GM23338 (cell line): ENCODE measurements at regions not wholly inside any gene's neighbourhood (a gene's known extent, or its start where the extent isn't known, plus 50 kb on each side); places are given as distances from the start of the nearest gene placed in this dataset.
A peak's percentile ranks its signal among the peaks of the same experiment; 100 is the strongest.
"Not testable (repeated sequence)": the region's sequence is repeated elsewhere in the genome, so short reads cannot be mapped to it uniquely, and the experiment has no call there.

ENCODE experiments used
- ATAC-seq: fragments of 200-7000 bp; cut with Tn5 transposase; 3 replicates; pipeline ENCODE4 v1.9.1; 2020
- DNase-seq: peaks from one replicate; pipeline ENCODE4 v3.0.0-alpha.2; 2015; ENCODE audit warnings: low spot score
- H2AFZ ChIP-seq: fragments of 200-600 bp; sonication (generic); 2 replicates; pipeline ENCODE4 v1.8.0; 2016; ENCODE audit warnings: antibody characterized with exemption, mild to moderate bottlenecking, moderate library complexity
- H3F3A ChIP-seq: fragments of 200-600 bp; sonication (generic); replicated peaks from 2 replicates; pipeline ENCODE4 v1.8.0; 2017; ENCODE audit warnings: antibody characterized with exemption, mixed run types, low read depth
- H3K27ac ChIP-seq: fragments of 200-600 bp; sonication (generic); 2 replicates; pipeline ENCODE4 v1.6.1; 2016; ENCODE audit warnings: low read depth
- H3K27me3 ChIP-seq: fragments of 200-600 bp; sonication (generic); 2 replicates; pipeline ENCODE4 v1.8.0; 2016; ENCODE audit warnings: mild to moderate bottlenecking, mixed run types, moderate library complexity; ENCODE audit not compliant: insufficient read depth
- H3K36me3 ChIP-seq: fragments of 200-600 bp; sonication (generic); 2 replicates; pipeline ENCODE4 v1.8.0; 2016; ENCODE audit warnings: mild to moderate bottlenecking; ENCODE audit not compliant: insufficient read depth
- H3K4me1 ChIP-seq: fragments of 200-600 bp; sonication (generic); 2 replicates; pipeline ENCODE4 v1.8.0; 2016; ENCODE audit warnings: mild to moderate bottlenecking, moderate library complexity; ENCODE audit not compliant: insufficient read depth
- H3K4me2 ChIP-seq: fragments of 200-600 bp; sonication (generic); 2 replicates; pipeline ENCODE4 v1.7.1; 2017; ENCODE audit warnings: mixed run types
- H3K4me3 ChIP-seq: fragments of 200-600 bp; sonication (generic); 2 replicates; pipeline ENCODE4 v1.6.1; 2016; ENCODE audit warnings: mixed run types
- H3K79me2 ChIP-seq: fragments of 200-600 bp; sonication (generic); replicated peaks from 2 replicates; pipeline ENCODE4 v1.8.0; 2017; ENCODE audit warnings: mild to moderate bottlenecking; ENCODE audit not compliant: insufficient read depth
- H3K9me2 ChIP-seq: fragments of 200-600 bp; sonication (generic); 2 replicates; pipeline ENCODE4 v1.8.0; 2017; ENCODE audit not compliant: insufficient read depth
- H4K20me1 ChIP-seq: fragments of 200-600 bp; sonication (generic); replicated peaks from 2 replicates; pipeline ENCODE4 v1.8.0; 2017; ENCODE audit warnings: mild to moderate bottlenecking; ENCODE audit not compliant: insufficient read depth
- H3K27ac Mint-ChIP-seq: 2 replicates; pipeline ENCODE4 v1.8.0; 2020; ENCODE audit warnings: inconsistent platforms, mild to moderate bottlenecking, moderate library complexity, mixed read lengths
- H3K27me3 Mint-ChIP-seq: 3 replicates; pipeline ENCODE4 v1.8.0; 2022; ENCODE audit warnings: low read depth, mild to moderate bottlenecking, moderate library complexity, mixed read lengths, inconsistent platforms; ENCODE audit not compliant: insufficient read depth, poor library complexity
- H3K36me3 Mint-ChIP-seq: 3 replicates; pipeline ENCODE4 v1.8.0; 2021; ENCODE audit warnings: low read depth, mild to moderate bottlenecking, inconsistent platforms, moderate library complexity, mixed read lengths
- H3K4me1 Mint-ChIP-seq: 3 replicates; pipeline ENCODE4 v1.8.0; 2020; ENCODE audit warnings: mild to moderate bottlenecking, inconsistent platforms, mixed read lengths
- H3K4me3 Mint-ChIP-seq: 3 replicates; pipeline ENCODE4 v1.8.0; 2021; ENCODE audit warnings: moderate library complexity, mild to moderate bottlenecking, inconsistent platforms, mixed read lengths
- H3K9me3 Mint-ChIP-seq: 3 replicates; pipeline ENCODE4 v1.8.0; 2020; ENCODE audit warnings: moderate library complexity, mild to moderate bottlenecking, inconsistent platforms, mixed read lengths
- CTCF ChIP-seq, 2 experiments: fragments of 200-600 bp in 1 of 2; sonication (generic) in 1 of 2; conservative IDR thresholded peaks; 2 replicates each; pipeline versions ENCODE4 v1.5.1 to v1.6.1; 2016 to 2017; ENCODE audit warnings: antibody characterized with exemption in 2 of 2, low read depth in 2 of 2, mild to moderate bottlenecking in 2 of 2, moderate library complexity in 1 of 2
- EZH2 ChIP-seq: fragments of 200-600 bp; sonication (generic); IDR thresholded peaks from one replicate; pipeline ENCODE4 v1.8.0; 2017; ENCODE audit warnings: antibody characterized with exemption, mild to moderate bottlenecking, low read depth; ENCODE audit not compliant: unreplicated experiment
- JUNB ChIP-seq: IDR thresholded peaks from one replicate; pipeline ENCODE4 v1.6.1; 2016; ENCODE audit warnings: antibody characterized with exemption; ENCODE audit not compliant: unreplicated experiment
- REST ChIP-seq: IDR thresholded peaks from one replicate; pipeline ENCODE4 v1.6.1; 2018; ENCODE audit warnings: antibody characterized with exemption; ENCODE audit not compliant: unreplicated experiment
- ZNF114 ChIP-seq: fragments of 250-450 bp; sonication (Bioruptor Pico); IDR thresholded peaks from 2 replicates; pipeline ENCODE4 v1.5.0; 2020; ENCODE audit warnings: mild to moderate bottlenecking, moderate library complexity

- Histone ChIP-seq H3K9me2 (no peaks in the 10 kb centered on the region), H3K4me2 (no peak overlapping the region), H4K20me1 (no peaks in the 10 kb centered on the region), H3K4me1 (no peaks in the 10 kb centered on the region), H3K4me3 (no peak overlapping the region), H3F3A (no peaks in the 10 kb centered on the region), H3K27ac (no peak overlapping the region), H2AFZ (no peak overlapping the region), H3K27me3 (no peaks in the 10 kb centered on the region), H3K36me3 (no peaks in the 10 kb centered on the region; the same call in 1 of the 2 replicates), H3K79me2 (no peaks in the 10 kb centered on the region)
- TF ChIP-seq REST (no peak), EZH2 (no peak), ZNF114 (no peak), JUNB (no peak), CTCF (conservative IDR thresholded peaks at IDR 0.05; ENCODE audit: low read depth in 2 of 2) (no peak)
- H3K27ac Mint-ChIP-seq: no peak overlapping the region
- H3K9me3 Mint-ChIP-seq: peaks cover 34% of the 10 kb centered on the region
- no peak for ATAC-seq
- H3K4me3 Mint-ChIP-seq: no peak overlapping the region
- peaks cover 39% of the 10 kb centered on the region for H3K36me3 Mint-ChIP-seq
- H3K27me3 Mint-ChIP-seq: peaks cover 12% of the 10 kb centered on the region
- H3K4me1 Mint-ChIP-seq: peaks cover 5% of the 10 kb centered on the region
- no peak for DNase-seq
Measured at GRCh38 chr4:3377557-3377956, 64.2 kb upstream of the HGFAC start.

- Mint-ChIP-seq H3K9me3 (peaks cover 36% of the 10 kb centered on the region), H3K36me3 (peaks cover 41% of the 10 kb centered on the region)
- not testable (repeated sequence) for H3K4me2 ChIP-seq, H3K4me3 ChIP-seq, H3K4me1 Mint-ChIP-seq, H3K79me2 ChIP-seq, H2AFZ ChIP-seq, H3K9me2 ChIP-seq, ATAC-seq, DNase-seq, H3K27ac ChIP-seq, H3K4me3 Mint-ChIP-seq, H4K20me1 ChIP-seq, H3F3A ChIP-seq, H3K27me3 Mint-ChIP-seq, H3K27ac Mint-ChIP-seq, H3K36me3 ChIP-seq, H3K27me3 ChIP-seq, H3K4me1 ChIP-seq
Measured at GRCh38 chr4:3380336-3380735, 61.4 kb upstream of the HGFAC start.

GRCh38 chr4:3381208-3381607, 60.6 kb upstream of the HGFAC start:
- not testable (repeated sequence) for H3K4me3 ChIP-seq, H2AFZ ChIP-seq, H3K36me3 ChIP-seq, H3K27ac Mint-ChIP-seq, H3K4me2 ChIP-seq, H3K79me2 ChIP-seq, H3F3A ChIP-seq, H3K9me2 ChIP-seq, ATAC-seq, H3K27ac ChIP-seq, H3K27me3 Mint-ChIP-seq, H3K4me3 Mint-ChIP-seq, H3K27me3 ChIP-seq, DNase-seq, H3K4me1 ChIP-seq, H4K20me1 ChIP-seq
- 0 out of 4 replicates have a peak, but pooled peaks of 1 of the 2 experiments have one; percentile 2 for TF ChIP-seq CTCF (conservative IDR thresholded peaks at IDR 0.05; ENCODE audit: low read depth in 2 of 2)
- Mint-ChIP-seq H3K9me3 (peaks cover 36% of the 10 kb centered on the region), H3K36me3 (peaks cover 41% of the 10 kb centered on the region), H3K4me1 (peaks cover 17% of the 10 kb centered on the region)
